Right cardiac atrium (tissue), 5 donors: ENCODE measurements at regions not wholly inside any gene's neighbourhood (a gene's known extent, or its start where the extent isn't known, plus 50 kb on each side); places are given as distances from the start of the nearest gene placed in this dataset.

Experiments used
- ATAC-seq, 2 donors: fragments of 200-7000 bp; cut with Tn5 transposase; one replicate each; pipeline versions ENCODE4 v1.8.0 to v1.9.1; 2020; ENCODE audit warnings: moderate library complexity in 2 of 2, mild to moderate bottlenecking in 1 of 2
- DNase-seq, 3 donors: peaks; one replicate each; pipeline ENCODE4 v3.0.0-alpha.2; 2020
- H3K27ac ChIP-seq: one replicate; pipeline ENCODE4 v1.5.1; 2013; ENCODE audit warnings: mild to moderate bottlenecking, low read length, control low read depth, moderate library complexity
- H3K27me3 ChIP-seq: one replicate; pipeline ENCODE4 v1.6.1; 2013; ENCODE audit not compliant: control insufficient read depth, insufficient read depth
- H3K4me1 ChIP-seq: one replicate; pipeline ENCODE4 v1.6.1; 2013; ENCODE audit warnings: low read length; ENCODE audit not compliant: control insufficient read depth, insufficient read depth
- H3K4me3 ChIP-seq: one replicate; pipeline ENCODE4 v1.5.1; 2013; ENCODE audit warnings: low read length, control low read depth
- H3K9me3 ChIP-seq: one replicate; pipeline ENCODE4 v1.6.1; 2013; ENCODE audit warnings: low read length; ENCODE audit not compliant: control insufficient read depth
- WGBS: extraction: QIAGEN DNeasy Blood & Tissue Kit; methylation state at CpG from one replicate; pipeline ENCODE4 v1.1.7; 2013; 5-methylcytosine and 5-hydroxymethylcytosine counted together
- intact Hi-C, 4 donors: fragments of 100-400 bp; cut with DNase I; formaldehyde crosslinking; loops; one replicate each; pipeline versions ENCODE4 v1.11.0 to v1.14.0; 2022 to 2023
- donor health status: healthy with polysubstance abuse.
- donor health status: DM: no; HTN: yes; CAD: no.
- donor health status: DM: no; HTN: no; CAD: no.
- donor health status: DM: no; HTN: yes; CAD: no; lungs with severe emphysema.
- donor health status: DM: yes; HTN: yes; CAD: no.

DNA sequence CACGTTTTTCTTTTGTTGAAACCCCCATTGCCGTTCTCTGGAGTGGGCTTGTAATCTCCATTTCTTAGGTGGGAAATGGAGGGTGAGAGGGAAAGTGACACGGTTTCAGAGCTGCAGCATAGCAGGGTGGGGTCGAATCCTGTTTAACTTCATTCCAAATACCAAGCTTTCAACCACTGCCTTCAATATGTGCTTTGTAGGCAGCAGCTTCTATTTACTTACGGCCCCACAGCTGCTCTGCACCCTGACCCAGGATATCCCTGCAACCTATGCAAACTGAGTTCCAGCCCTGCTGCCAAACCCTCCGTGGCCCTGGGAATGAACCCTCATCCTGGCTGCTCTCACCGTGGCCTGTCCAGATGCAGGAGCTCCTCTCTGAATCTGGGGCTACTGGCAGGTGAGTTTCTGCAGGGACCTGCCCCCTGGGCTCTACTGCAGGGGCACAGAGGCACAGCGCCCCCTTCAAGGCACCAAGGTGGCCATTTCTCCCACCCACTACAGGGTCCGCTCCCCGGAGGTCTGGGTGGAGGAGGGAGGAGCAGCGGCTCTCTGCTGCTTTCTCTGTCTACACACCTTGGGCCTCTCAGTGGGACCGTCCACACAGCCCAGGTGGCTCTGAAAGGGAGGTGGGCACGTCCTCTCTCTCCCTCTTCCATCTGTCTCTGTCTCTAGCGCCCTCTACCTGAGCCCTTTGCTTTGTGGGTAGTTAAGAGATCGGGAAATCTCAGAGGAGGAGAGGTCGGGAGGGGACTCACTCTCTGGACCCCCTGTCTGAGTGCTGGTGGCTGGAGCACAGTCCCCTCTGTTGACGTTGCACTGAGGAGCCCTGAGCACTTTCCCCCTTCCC, 279.1 kb downstream of the BRD1 start:
- no peaks in the 10 kb centered on the region for H3K9me3 ChIP-seq
- peak in 1 of 3 donors; percentile 32 for DNase-seq

DNA sequence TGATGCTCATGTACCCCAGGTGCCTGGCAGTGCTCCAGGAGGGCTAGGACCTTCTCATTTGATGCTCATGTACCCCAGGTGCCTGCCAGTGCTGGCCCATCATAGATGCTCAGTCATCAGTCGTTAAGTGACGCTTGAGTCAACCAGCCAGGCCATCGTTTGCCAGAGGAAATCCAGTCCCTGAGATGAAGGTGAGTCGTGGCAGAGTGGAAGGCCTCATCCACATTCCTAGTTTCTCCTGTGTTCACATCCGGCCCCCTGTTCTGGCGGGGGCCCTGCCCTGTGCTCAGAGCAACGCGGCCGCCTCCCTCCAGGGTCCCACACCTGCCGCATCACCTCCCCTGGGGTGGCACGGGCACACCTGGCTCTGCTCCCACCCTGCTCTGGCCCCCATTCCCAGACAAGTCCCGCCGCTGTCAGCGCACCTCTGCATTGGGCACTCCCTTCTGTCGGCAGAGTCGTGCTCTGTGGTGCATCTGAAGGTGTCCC, 279.9 kb downstream of the BRD1 start:
- ATAC-seq (no peak), DNase-seq (peak in 1 of 3 donors; percentile 32)
- Histone ChIP-seq H3K9me3 (no peaks in the 10 kb centered on the region), H3K27ac (no peak overlapping the region), H3K27me3 (no peaks in the 10 kb centered on the region), H3K4me1 (no peaks in the 10 kb centered on the region), H3K4me3 (no peak overlapping the region)
- 92% methylated on average over 16 of the region's 16 CpGs for WGBS
- intact Hi-C loops = no loop called here

More for the DNA sequence above, 279.1 kb downstream of the BRD1 start:
- intact Hi-C loops = no loop called here
- no peak overlapping the region for H3K4me3 ChIP-seq
- no peaks in the 10 kb centered on the region for H3K4me1 ChIP-seq
- 52% methylated on average over 17 of the region's 17 CpGs for WGBS
- no peak overlapping the region for H3K27ac ChIP-seq
- no peak for ATAC-seq
- H3K27me3 ChIP-seq = no peaks in the 10 kb centered on the region

- H3K27me3 ChIP-seq = no peaks in the 10 kb centered on the region
- H3K9me3 ChIP-seq = no peaks in the 10 kb centered on the region
- H3K4me1 ChIP-seq = no peaks in the 10 kb centered on the region
- ATAC-seq (no peak), DNase-seq (peak in 1 of 3 donors; percentile 10)
- no peak overlapping the region for H3K27ac ChIP-seq
- intact Hi-C loops = no loop called here
- no peak overlapping the region for H3K4me3 ChIP-seq
- WGBS = 90% methylated on average over 16 of the region's 16 CpGs
These were observed 280.7 kb downstream of the BRD1 start for GRCh38 chr22:49546811-49547585.

DNA sequence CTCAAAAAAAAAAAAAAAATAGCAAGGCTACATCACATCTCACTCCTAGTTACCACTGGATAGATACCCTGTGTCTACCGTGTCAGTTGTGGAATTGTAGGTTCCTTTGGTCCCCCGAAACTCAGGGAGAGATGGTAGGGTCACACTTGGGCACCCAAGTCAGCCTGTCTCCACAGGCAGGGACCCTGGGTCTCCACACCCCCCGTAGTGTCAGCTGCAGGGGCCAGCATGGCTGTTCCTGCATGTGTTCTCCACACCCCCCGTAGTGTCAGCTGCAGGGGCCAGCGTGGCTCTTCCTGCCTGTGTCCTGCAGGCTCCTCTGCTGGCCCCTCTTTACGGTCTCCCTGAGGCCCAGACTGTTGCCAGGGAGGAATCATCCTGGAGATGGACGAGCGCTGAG, 282.1 kb downstream of the BRD1 start:
- ATAC-seq (no peak), DNase-seq (peak in 1 of 3 donors; percentile 37)
- no peaks in the 10 kb centered on the region for H3K27me3 ChIP-seq
- no peaks in the 10 kb centered on the region for H3K9me3 ChIP-seq
- no peak overlapping the region for H3K27ac ChIP-seq
- no peaks in the 10 kb centered on the region for H3K4me1 ChIP-seq
- 78% methylated on average over 8 of the region's 8 CpGs for WGBS
- intact Hi-C loops = no loop called here
- no peak overlapping the region for H3K4me3 ChIP-seq

GRCh38 chr22:49544286-49544685, 283.4 kb downstream of the BRD1 start:
- DNase-seq (peak in 1 of 3 donors; percentile 2), ATAC-seq (no peak)
- Histone ChIP-seq H3K4me3 (no peak overlapping the region), H3K27me3 (no peaks in the 10 kb centered on the region), H3K4me1 (no peaks in the 10 kb centered on the region), H3K9me3 (no peaks in the 10 kb centered on the region), H3K27ac (no peak overlapping the region)
- WGBS = 79% methylated on average over 10 of the region's 10 CpGs
- intact Hi-C loops = no loop called here

DNA sequence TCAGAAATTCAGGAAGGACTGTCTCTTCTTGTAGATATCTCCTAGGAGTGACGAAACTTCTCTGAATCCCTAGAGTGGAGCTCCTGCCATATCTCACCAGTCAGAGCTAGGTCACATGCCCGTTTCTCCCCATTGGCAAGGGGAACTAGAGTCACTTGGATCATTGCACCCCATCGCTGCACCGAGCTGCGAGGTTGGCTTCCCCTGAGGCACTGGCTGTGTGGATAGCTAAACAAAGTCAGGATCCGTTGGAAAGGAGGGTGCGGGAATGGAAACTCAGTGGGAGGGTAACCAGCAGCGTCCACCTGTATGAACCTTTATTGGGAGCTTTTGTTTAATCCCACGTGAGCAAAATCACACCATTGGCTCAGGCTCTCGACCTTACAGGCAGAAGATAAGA, 283.8 kb downstream of the BRD1 start:
- 83% methylated on average over 10 of the region's 10 CpGs for WGBS
- no peak for ATAC-seq
- no peak overlapping the region for H3K27ac ChIP-seq
- H3K4me1 ChIP-seq = no peaks in the 10 kb centered on the region
- no peaks in the 10 kb centered on the region for H3K27me3 ChIP-seq
- DNase-seq = no peak
- H3K9me3 ChIP-seq = no peaks in the 10 kb centered on the region
- intact Hi-C loops = no loop called here
- H3K4me3 ChIP-seq = no peak overlapping the region

- no peaks in the 10 kb centered on the region for H3K4me1 ChIP-seq
- DNase-seq = no peak
- 90% methylated on average over 15 of the region's 15 CpGs for WGBS
- ATAC-seq = peak in 1 of 2 donors; percentile 14
- no peaks in the 10 kb centered on the region for H3K9me3 ChIP-seq
- intact Hi-C loops = no loop called here
- no peak overlapping the region for H3K4me3 ChIP-seq
- H3K27me3 ChIP-seq = no peaks in the 10 kb centered on the region
- no peak overlapping the region for H3K27ac ChIP-seq
These were observed 285.9 kb downstream of the BRD1 start for GRCh38 chr22:49541693-49542230.

- H3K9me3 ChIP-seq = no peaks in the 10 kb centered on the region
- intact Hi-C loops = no loop called here
- H3K4me3 ChIP-seq = no peak overlapping the region
- H3K27me3 ChIP-seq = no peaks in the 10 kb centered on the region
- no peaks in the 10 kb centered on the region for H3K4me1 ChIP-seq
- WGBS = 96% methylated on average over 59 of the region's 59 CpGs
- ATAC-seq (peak in 1 of 2 donors; percentile 29), DNase-seq (peak in 1 of 3 donors; percentile 50)
- H3K27ac ChIP-seq = no peak overlapping the region
These were observed 286.6 kb downstream of the BRD1 start for GRCh38 chr22:49540913-49541692.

- H3K27me3 ChIP-seq = no peaks in the 10 kb centered on the region
- WGBS = 81% methylated on average over 23 of the region's 23 CpGs
- DNase-seq (no peak), ATAC-seq (no peak)
- H3K4me1 ChIP-seq = no peaks in the 10 kb centered on the region
- intact Hi-C loops = no loop called here
- H3K9me3 ChIP-seq = no peaks in the 10 kb centered on the region
- no peak overlapping the region for H3K4me3 ChIP-seq
- no peak overlapping the region for H3K27ac ChIP-seq
These were observed 287.4 kb downstream of the BRD1 start for GRCh38 chr22:49540084-49540912.

- intact Hi-C loops = no loop called here
- Histone ChIP-seq H3K4me1 (no peaks in the 10 kb centered on the region), H3K9me3 (no peaks in the 10 kb centered on the region), H3K27ac (no peak overlapping the region), H3K27me3 (no peaks in the 10 kb centered on the region), H3K4me3 (no peak overlapping the region)
- no peak for ATAC-seq
- DNase-seq = no peak
- 86% methylated on average over 6 of the region's 6 CpGs for WGBS
These were observed 289.7 kb downstream of the BRD1 start for GRCh38 chr22:49538006-49538405.
